ENCODE measurements at regions not wholly inside any gene's neighbourhood (a gene's known extent, or its start where the extent isn't known, plus 50 kb on each side); places are given as distances from the start of the nearest gene placed in this dataset.
"Not testable (repeated sequence)": the region's sequence is repeated elsewhere in the genome, so short reads cannot be mapped to it uniquely, and the experiment has no call there.

DNA sequence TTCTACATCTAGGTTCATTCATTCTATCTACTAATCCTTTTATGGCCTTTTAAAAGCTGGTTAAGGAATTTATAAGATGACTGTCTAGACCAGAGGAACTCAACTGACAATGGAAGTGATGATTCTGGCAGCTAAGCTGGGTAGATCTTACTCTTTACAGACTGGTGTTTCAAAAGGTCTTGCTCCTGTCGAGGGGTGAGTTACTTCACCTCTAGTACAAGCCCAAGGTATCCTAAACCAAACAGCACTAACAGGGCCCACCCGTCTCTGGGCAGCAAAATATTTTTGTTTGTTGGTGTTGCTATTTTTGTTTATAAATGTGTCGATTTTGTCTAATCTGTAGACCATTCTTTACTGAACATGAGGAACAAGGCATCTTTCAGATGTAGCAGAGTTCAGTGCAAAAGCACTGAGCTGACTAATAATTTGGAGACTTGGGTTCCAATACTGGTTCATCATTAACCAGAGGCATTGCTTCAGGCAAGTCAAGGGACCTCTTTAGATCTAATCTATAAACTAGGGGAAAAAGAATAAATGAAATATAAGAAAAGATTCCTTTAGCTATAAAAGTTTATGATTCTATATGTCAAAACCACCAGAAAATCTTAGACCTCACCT, 90.3 kb upstream of the FRG1 start:
- no peak for DNase-seq

DNA sequence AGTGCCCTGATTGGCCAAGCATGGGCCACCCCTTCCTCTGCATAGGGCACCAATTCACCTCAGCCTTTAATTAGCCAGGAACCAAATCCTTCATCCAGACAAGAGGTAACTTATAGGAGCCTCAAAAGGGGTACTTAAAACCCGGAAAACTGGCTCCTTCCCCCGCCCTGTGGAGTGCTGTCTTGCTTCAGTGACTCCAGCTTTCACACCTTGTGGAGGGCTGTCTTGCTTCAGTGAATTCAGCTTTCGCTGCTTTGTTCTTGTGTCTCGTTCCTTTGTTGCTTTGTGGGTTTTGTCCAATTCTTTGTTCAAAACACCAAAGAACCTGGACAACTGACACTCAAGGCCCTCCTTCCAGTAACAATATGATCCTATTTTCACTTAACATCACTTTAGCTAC, 82.2 kb upstream of the FRG1 start:
- no peak for DNase-seq

DNA sequence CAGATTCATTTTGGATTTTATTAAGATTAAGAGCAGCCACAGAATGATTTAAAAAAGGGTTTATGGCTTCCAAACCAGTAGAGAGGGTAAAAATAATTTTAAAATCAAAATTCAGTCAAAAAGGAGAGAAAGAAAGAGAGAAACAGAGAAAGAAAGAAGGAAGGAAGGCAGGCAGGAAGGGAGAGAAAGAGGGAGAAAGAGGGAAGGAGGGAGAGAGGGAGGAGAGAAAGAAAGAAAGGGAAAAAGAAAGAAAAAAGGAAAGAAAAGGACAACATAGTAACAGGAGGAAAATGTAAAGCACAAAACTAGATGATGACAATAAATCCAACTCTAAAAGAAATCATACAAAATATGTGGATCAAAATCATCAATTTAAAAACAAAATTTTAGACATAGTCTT, 79.6 kb upstream of the FRG1 start:
- DNase-seq: no peak

DNA sequence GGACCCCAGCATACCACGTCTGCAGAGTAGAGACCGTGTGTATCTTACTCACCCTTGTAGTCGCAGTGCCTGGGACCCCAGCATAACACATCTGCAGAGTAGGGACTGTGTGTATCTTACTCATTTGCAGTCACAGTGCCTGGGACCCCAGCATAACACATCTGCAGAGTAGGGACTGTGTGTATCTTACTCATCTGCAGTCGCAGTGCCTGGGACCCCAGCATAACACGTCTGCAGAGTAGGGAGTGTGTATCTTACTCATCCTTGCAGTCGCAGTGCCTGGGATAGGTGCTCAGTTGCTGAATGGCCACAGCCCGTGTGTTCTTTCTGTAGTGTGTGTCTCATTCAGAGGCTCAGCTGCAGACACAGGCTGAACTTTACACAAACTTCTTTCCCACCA, 71.4 kb upstream of the FRG1 start:
- no peak for DNase-seq

DNA sequence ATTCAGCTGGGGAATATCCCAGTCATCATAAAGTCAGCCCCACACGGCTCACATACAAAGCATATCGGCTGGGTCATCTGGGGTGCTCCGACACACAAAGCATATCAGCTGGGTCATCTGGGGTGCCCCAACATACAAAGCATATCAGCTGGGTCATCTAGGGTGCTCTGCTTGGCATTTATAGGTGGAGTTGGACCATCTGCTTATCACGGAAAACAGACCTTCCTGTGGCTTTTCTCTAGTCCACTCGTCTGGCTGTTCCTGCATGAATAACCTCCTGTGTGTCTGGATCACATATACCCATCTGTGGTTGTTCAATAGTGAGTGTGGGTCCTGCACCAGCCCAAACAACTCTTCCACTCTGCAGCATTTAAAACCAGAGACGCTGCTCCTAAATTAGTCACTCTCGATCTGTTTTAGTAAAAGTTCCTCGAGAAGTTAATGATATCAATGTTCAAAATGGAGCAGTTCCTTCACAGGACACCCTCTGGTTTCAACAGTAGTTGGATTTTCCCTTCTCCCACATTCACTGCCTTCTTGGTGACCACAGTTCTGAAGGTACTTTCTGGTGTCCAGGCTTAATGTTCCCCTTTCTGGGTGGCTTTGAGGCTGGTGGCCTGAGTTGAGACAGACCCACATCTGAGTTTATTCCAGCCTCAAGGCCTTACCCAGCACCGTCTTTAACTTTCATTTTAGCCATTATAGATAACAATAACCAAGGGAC, 70.0 kb upstream of the FRG1 start:
- DNase-seq: no peak

DNA sequence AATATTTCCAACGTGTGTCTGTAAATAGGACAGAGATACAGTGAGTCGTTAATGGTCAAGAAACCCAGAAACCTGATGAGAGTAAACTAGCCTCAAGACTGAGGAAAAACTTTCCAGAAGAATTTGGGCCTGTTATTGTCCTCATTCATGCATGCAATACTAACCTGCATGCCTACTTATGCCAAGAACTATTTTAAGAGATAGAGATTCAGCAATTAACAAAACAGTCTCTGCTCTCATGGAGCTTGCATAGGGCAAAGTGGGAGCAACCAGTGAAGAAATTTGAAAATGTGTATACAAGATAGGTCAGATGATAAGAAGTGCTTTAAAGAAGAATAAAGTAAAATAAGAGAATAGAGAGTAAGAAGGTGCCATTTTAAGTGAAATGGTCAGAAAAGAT, 66.1 kb upstream of the FRG1 start:
- DNase-seq: no peak

DNA sequence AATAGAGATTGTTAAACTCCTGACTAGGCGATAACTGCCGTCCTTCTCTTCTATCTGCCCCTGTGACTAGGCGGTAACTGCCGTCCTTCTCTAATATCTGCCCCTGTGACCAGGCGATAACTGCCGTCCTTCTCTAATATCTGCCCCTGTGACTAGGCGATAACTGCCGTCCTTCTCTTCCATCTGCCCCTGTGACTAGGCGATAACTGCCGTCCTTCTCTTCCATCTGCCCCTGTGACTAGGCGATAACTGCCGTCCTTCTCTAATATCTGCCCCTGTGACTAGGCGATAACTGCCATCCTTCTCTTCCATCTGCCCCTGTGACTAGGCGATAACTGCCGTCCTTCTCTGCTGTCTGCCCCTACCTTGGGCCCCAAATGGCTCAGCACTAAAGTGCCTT, 59.5 kb upstream of the FRG1 start:
- DNase-seq: not testable (repeated sequence)

DNA sequence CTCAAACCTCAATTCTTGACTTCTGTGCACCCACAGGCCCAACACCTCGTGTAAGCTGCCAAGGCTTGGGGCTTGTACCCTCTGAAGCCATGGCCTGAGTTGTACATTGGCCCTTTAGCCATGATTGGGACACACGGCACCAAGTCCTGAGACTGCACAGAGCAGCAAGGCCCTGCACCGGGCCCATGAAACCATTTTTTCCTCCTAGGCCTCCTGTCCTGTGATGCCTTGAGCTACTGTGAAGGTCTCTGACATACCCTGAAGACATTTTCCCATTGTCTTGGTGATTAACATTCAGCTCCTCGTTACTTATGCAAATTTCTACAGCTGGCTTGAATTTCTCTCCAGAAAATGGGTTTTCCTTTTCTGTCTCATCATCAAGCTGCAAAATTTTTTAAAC, 52.3 kb upstream of the FRG1 start:
- DNase-seq: not testable (repeated sequence)

All from NCI-H2171 treated with DMSO at 0.1 percent for 48 hours (cell line).